GM18858 (cell line): ENCODE measurements at regions not wholly inside any gene's neighbourhood (a gene's known extent, or its start where the extent isn't known, plus 50 kb on each side); places are given as distances from the start of the nearest gene placed in this dataset.

ENCODE experiments used
- ATAC-seq: cut with Tn5 transposase; IDR thresholded peaks from one replicate; pipeline ENCODE4 v1.9.1; 2021; ENCODE audit not compliant: unreplicated experiment

- no peak for ATAC-seq
These were observed 1740.9 kb upstream of the CDH9 start for GRCh38 chr5:28779161-28779754.

- ATAC-seq = no peak
These were observed 1731.9 kb upstream of the CDH9 start for GRCh38 chr5:28770307-28770706.

GRCh38 chr5:28766565-28767158 lies 1728.3 kb upstream of the CDH9 start:
- ATAC-seq = no peak

GRCh38 chr5:28751396-28751795 lies 1713.0 kb upstream of the CDH9 start:
- no peak for ATAC-seq

GRCh38 chr5:28750251-28750650 lies 1711.9 kb upstream of the CDH9 start:
- ATAC-seq = no peak

- no peak for ATAC-seq
These were observed 1710.1 kb upstream of the CDH9 start for GRCh38 chr5:28748446-28748845.

- ATAC-seq = no peak
These were observed 1705.3 kb upstream of the CDH9 start for GRCh38 chr5:28743716-28744110.

- ATAC-seq = no peak
These were observed 1704.8 kb upstream of the CDH9 start for GRCh38 chr5:28743025-28743715.

GRCh38 chr5:28737682-28738081 lies 1699.3 kb upstream of the CDH9 start:
- no peak for ATAC-seq

- no peak for ATAC-seq
These were observed 1698.8 kb upstream of the CDH9 start for GRCh38 chr5:28737222-28737621.

GRCh38 chr5:28734396-28734795 lies 1696.0 kb upstream of the CDH9 start:
- ATAC-seq = no peak

- ATAC-seq = no peak
These were observed 1690.7 kb upstream of the CDH9 start for GRCh38 chr5:28729067-28729466.

GRCh38 chr5:28726815-28727214 lies 1688.4 kb upstream of the CDH9 start:
- ATAC-seq = no peak

GRCh38 chr5:28725001-28725400 lies 1686.6 kb upstream of the CDH9 start:
- ATAC-seq = no peak

GRCh38 chr5:28714907-28715698 lies 1676.7 kb upstream of the CDH9 start:
- ATAC-seq = no peak

- ATAC-seq = no peak
These were observed 1672.0 kb upstream of the CDH9 start for GRCh38 chr5:28710360-28710759.

GRCh38 chr5:28708472-28708871 lies 1670.1 kb upstream of the CDH9 start:
- ATAC-seq = no peak

GRCh38 chr5:28707706-28708105 lies 1669.3 kb upstream of the CDH9 start:
- no peak for ATAC-seq

GRCh38 chr5:28703651-28704260 lies 1665.4 kb upstream of the CDH9 start:
- ATAC-seq = no peak

GRCh38 chr5:28691526-28691925 lies 1653.1 kb upstream of the CDH9 start:
- no peak for ATAC-seq

GRCh38 chr5:28685794-28686193 lies 1647.4 kb upstream of the CDH9 start:
- no peak for ATAC-seq
